ENCODE measurements at regions not wholly inside any gene's neighbourhood (a gene's known extent, or its start where the extent isn't known, plus 50 kb on each side); places are given as distances from the start of the nearest gene placed in this dataset.

DNA sequence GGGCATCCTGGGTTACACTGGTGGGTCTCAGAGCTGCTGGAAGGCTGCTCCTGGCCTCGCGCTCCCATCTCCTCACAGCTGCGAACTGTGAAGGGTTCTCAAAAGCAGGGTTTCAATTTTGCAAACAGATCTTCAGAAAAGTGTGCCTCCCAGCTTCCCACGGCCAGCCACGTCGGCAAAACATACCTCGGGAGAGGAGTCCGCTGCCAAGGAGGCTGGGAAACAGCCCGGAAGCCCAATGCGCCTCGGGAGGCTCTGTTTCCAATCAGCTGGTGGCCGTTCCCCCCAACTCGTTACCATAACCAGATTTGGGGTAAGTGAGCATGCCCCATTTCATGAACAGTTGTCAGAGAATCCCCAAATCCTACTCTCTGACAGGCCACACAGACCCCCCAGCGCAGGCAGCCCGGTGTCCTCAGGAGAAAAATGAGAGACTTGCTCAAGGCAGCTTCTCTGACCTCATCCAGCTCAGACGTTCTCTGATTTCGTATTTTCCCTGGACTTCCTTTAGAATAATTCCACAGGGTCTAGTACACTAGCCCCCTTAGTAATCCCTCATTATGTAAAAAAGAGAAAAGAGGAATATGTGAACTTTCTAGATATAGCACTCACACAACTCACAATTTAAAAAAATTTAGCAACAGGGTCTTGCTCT lies 98.4 kb downstream of the SNX5 start:
- TF ChIP-seq CTCF (IDR thresholded peaks at IDR 0.05) (no peak), POLR2A (IDR thresholded peaks at IDR 0.05) (no peak), POLR2AphosphoS5 (IDR thresholded peaks at IDR 0.05) (no peak), EP300 (IDR thresholded peaks at IDR 0.05) (no peak)

Measured in stomach (tissue), 4 donors.